GM21360 (cell line): ENCODE measurements at regions not wholly inside any gene's neighbourhood (a gene's known extent, or its start where the extent isn't known, plus 50 kb on each side); places are given as distances from the start of the nearest gene placed in this dataset.

Source experiments
- ATAC-seq: cut with Tn5 transposase; IDR thresholded peaks from one replicate; pipeline ENCODE4 v1.9.1; 2021; ENCODE audit warnings: mild to moderate bottlenecking, moderate library complexity; ENCODE audit not compliant: unreplicated experiment

DNA sequence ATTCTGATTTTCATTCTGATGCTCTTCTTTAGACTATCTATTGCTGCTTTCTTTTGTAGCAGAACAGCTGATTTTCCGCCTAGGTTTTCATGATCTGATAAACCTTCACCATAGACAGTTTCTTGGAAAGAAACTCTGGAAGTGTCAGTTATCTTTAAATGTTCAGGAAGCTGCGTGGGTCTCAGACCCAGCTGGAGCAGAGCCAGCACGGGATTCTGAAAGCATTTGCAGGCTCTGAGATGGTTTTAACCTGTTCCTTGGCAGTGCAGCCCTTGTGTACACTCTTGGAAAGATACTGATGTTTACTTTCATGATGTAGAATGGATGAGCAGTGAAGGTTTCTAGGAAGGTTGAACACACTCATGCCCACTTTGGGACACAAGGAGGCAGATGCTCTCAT, 178.0 kb upstream of the DMRT1 start:
- ATAC-seq = no peak

DNA sequence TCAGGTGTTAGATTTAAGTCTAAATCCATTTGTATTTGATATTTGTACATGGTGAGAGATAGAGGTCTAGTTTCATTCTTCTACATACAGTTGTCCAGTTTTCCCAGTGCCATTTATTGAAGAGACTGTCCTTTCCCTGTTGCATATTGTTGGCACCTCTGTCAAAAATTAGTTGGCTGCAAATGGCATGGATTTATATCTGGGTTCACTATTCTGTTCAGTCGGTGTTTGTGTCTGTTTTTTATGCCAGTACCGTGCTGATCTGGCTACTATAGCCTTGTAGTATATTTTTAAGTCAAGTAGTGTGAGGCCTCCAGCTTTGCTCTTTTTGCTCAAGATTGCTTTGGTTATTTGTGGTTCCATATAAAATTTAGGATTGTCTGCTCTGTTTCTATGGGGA, 176.2 kb upstream of the DMRT1 start:
- ATAC-seq = no peak

DNA sequence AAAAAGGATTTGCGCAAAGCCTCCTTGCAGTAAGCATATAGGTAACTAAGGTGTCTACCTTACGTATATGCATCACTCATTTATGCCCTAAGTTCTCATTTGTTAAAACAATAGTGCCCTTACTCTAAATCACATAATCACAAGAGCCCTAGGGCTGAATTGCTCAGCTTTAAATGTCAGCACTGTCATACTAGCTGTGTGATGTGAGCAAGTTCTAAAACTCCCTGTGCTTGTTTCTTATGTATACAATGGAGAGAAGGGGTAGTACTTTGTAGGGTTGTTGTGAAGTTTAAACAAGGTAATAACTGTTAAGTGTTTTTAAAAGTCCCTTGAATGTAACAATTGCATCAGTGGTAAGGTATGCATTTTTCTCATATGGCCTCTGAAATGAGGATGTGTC, 169.5 kb upstream of the DMRT1 start:
- ATAC-seq = no peak

DNA sequence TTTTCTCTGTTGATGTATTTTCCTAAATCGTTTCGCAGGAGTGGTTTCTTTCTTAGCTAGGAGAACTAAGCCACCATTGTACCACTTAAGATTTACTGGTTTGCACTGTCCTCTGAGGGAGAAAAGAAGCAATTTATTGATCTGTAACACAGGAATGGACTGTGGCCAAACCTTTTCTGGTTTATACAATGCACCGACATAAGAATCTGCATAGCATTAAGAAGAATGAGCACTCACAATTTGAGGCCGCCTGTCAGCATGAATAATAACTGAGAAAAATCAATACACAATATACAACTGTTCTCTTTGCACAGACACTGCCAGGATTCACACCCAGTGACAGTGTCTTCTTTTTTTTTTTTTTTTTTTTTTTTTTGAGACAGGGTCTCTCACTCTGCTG, 168.6 kb upstream of the DMRT1 start:
- ATAC-seq = no peak

DNA sequence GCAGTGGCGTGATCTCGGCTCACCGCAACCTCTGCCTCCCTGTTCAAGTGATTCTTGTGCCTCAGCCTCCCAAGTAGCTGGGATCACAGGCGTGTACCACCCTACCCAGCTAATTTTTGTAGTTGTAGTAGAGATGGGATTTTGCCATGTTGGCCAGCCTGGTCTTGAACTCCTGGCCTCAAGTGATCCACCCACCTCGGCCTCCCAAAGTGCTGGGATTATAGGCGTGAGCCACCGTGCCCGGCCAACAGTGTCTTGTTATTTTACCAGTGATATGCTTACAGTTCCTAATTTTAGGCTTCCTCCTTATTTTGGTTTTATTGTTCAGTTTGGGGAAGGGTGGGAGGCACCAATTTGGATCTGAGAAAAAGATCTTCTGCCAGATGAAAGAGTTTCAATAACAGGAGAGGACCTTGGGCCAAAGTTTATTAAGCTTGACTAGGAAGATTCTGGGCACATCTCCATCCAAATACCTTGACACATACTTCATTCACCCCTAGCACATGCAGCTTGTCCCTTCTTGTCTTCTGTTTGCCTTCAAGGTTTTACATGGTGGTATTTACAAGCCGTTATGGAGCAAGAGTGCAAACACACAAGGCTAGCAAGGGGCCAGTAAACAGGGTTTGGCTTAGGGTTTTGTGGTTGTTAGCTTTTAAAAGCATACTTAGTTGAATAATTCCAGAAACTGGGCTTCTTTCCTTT, 168.1 kb upstream of the DMRT1 start:
- no peak for ATAC-seq

DNA sequence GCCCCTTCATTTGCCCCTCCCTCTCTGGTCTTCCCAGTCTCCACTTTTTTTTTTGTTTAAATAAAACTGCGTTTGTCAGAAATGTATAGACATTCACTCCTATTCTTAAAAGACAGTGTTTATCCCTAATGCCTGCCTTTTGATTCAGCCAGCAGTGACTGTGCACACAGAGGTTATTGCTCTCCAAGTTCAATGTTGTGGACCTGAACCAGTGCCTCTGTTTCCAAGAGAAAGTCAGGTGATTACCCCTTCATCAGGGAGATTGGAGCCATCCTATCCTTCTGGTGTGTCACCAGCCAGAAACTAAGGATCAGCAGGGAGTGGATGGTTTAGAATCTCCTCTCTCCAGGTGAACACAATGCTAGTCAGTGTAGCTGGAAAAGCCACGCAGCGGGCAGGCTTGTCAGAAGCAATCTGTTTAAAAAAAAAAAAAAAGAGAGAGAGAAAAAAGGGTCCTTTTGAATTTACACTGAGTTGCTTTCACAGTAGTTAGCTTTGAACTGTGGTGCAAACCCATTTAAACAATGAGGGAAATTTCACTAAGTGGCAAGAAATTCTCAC, 167.5 kb upstream of the DMRT1 start:
- no peak for ATAC-seq

DNA sequence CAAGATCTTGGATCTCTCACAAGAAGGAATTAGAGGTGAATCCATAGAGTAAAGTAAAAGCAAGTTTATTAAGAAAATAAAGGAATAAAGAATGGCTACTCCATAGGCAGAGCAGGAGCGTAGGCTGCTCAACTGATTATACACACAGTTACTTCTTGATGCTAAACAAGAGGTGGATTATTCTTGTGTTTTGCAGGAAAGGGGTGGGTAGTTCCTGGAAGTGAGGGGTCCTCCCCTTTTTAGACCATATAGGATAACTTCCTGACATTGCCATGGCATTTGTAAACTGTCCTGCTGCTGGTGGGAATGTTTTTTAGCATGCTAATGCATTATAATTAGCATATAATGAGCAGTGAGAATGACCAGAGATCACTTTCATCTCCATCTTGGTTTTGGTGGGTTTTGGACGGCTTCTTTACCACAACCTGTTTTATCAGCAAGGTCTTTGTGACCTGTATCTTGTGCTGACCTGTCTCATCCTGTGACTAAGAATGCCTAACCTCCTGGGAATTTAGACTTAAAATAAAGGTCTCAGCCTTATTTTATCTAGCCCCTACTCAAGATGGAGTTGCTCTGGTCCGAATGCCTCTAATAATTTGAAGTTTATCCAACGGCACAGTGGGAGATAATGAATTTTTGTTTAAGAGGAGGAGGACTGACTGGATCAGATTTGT, 165.7 kb upstream of the DMRT1 start:
- no peak for ATAC-seq

DNA sequence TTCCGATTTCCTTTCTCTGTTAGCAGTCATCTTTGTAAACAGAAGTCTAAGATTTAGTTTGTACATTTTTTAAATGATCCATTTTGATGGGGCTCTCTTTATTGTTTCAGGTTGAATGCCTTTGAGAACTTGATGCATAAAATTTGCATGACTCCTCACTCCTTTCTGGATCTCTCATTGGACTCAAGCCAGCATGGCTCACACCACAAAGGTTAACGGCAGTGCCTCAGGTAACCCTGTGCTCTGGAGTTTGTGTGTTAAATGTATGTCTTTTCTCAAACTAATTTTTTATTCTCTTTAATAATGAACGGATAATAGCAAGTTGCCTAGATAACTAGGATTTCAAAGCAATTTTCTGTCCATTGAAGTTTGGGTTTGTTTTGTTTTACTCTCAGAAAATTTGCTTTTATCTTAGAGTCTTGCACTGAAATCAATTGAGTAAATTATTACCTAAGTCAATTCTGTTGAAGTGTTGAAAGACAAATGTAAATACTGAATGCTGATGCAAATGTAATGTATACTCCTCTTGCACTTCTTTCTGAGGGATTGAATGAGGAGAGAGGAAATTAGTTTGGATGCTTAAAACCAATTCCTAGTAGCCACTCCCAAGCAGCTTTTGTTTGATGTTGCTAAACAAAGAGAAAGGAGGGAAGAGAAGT, 164.6 kb upstream of the DMRT1 start:
- ATAC-seq = no peak

DNA sequence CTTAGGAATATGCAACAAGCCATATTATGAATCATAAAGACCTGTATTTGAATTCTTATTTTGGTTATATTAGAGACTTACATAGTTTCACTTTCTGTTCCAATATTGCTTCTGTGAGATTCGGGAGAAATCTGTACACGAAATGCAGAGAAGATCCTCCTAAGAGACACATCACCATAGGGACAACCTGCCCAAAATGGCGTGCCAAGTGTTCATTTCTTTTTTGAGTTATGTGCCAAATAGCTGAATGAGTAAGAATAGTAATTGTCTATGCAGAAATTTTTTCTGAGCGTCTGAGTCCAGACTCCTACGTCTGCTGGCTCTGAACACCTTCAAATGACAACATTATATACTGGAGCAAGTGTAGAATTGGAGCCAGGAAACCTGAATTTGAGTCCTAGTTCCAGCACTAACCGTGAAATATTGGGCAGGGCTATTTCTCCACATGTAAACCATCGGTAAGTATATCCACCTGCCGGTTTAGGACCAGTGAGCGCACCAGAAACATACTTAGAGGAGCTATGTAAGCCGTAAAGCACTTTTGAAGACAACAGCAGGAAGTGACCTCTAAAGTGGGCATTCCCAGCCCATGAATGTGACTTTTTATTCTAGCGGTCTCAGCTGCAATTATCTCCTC, 163.9 kb upstream of the DMRT1 start:
- no peak for ATAC-seq

DNA sequence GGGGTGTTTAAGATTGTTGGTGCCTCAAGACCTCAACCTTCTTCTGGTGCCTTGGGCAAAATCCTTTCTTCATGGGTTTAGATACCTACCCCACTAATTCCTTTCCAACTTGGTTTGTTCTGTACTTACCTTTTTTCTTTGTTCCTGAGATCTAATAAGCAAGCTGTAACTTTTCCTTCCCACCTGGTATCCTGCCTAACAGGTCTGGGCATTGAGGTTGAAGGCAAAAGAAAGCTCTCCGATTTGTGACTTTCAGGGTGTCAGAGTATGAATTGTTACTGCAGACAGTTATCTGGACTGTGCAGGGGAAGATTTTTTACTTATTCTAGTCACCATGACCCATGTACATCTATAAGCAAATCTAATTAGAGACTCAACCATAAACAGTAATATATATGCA, 162.6 kb upstream of the DMRT1 start:
- ATAC-seq = no peak

DNA sequence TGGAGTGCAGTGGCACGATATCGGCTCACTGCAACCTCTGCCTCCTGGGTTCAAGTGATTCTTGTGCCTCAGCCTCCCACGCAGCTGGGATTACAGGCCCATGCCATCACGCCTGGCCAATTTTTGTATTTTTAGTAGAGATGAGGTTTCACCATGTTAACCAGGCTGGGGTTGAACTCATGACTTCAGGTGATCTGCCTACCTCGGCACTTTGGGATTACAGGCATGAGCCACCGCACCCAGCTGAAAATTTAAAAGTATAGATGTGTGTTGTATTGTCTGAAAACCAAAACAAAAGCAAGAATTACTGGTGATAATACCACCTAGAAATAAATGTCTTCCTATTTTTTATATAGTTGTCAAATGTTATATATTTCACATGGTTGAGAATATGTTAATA, 162.0 kb upstream of the DMRT1 start:
- no peak for ATAC-seq

DNA sequence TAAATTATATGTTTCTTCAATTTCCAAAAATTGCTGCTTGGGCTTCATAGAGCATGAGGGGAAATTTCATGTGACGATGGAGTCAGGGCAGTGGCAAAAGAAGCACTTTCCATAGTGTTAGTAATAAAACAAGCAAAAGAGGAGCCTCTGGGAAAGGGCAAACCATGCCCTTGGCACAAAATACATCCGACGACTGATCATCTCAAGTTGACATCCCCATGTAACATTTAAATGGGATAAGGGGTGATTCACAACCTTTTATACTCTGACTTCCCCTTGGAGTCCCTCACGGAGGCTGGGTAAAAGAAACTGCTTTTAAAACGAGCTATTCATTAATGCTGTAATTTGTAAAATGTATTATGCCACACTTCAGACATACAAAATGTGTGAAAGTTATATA, 161.4 kb upstream of the DMRT1 start:
- ATAC-seq = no peak

DNA sequence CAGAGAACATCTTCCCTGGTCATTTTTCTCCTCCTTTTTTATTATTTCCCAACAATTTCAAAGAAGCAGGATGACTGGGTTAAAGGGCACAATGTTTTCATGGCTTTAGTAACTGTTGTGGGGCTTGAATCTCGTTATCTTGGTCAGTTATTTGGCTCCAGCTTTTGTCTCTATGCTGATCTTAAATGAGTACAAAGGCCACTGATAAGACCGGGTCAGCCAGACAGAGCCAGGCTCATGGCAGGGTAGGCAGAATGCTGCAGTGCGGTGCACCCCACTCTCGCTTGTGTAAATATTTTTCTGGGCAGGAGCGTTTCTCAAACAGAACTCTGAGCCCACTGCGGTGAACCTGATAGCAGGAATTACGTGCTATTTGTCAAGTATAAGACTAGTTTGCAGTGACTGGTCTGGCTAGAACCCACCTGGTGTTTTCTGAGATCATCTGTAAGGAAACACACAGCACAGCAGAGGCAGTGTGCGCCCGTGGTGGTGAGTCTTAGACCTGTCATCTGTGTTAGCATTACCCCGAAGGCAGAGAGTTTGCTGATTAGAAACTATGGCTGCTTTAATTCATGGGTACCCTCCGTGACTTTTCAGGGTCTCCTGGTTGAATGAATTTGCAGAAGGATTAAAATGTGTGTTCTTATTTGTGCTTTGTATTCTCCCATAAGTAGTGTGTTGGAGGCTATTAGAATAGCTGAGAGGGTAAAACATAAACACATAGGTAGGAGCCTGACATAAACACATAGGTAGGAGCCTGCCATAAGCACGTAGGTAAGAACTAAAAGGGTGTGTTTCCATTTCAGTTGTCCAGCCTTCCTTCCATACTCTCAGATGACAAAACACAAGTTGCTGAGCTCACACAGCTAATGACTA, 158.6 kb upstream of the DMRT1 start:
- ATAC-seq = no peak

DNA sequence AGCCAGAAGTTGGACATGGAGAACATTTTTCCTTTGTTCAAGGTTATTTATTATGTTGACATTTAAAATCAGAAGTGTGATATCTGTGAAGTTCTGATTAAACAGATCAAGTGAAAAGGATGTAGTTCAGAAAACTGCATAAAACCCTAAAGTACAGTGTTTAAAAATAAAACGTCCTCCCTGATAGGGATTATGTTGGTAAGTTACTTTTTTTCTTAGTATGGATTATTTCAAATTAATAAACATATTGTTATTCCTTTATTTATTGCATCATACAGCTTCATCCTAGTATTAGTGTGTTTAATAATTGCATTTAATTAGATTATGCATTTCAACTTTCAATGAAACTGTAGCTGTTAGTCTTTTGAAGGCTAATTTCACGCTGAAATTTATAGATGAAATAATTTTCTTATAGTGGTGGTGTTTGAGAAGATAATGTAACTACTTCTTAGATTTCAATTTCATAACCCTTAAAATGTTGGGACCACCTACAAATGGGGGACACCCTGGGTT, 157.9 kb upstream of the DMRT1 start:
- no peak for ATAC-seq

DNA sequence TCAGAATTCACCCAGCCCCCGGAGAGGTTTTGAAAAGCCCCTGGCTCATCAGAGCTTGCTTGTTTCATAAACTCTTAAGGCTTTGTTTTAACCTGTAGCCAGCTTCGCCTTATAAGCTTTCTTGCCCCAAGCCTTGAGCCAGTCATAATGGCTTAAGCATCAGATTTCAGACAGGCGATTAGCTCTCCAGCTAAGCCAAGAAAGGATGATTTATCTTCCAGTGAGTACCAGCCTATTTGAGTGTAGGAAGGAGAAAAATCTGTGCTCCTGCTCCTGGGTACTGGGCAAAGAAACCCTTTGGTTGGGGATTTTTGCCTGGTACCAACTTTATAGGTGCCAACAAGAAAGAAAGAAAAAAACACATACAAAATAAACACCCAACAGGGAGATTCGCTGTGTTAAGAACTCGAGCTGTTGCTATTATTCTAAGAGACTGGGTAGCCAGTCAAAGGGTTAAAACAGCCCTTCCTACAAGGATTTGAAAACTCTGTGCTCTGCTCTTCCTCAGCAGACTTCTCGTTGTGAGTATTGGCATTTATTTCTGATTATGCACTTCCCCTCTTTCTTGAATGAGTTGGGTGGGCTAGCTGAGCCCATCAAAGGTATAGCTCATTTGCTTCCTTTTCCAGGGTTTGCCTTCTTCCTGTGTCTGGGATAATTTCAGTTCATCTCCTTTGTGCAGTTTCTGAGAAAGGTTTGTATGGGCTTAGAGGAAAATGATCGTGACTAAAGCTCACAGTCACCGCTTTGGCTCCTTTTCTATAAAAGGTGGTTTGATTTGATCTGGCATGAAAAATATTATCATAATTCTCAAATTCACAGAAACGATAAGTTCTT, 157.2 kb upstream of the DMRT1 start:
- ATAC-seq = no peak

DNA sequence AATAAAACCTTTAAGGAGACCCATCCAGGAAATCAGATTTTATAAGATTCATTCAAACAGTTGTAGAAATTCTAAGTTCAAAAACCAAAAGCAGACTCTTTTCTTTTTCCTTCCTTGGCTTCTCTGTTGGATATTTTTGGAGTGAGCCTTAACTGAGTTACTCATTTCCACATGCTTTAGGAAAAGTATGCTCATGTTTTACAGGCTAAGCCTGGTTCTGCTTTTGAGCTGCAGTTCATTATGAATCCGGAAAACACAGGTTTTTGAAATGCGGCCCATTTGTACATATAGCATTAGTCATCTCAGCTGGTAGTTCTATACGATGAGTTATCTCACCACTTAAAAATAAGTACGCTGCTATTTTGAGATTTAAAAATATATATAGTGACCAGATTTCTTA, 156.6 kb upstream of the DMRT1 start:
- ATAC-seq = no peak

DNA sequence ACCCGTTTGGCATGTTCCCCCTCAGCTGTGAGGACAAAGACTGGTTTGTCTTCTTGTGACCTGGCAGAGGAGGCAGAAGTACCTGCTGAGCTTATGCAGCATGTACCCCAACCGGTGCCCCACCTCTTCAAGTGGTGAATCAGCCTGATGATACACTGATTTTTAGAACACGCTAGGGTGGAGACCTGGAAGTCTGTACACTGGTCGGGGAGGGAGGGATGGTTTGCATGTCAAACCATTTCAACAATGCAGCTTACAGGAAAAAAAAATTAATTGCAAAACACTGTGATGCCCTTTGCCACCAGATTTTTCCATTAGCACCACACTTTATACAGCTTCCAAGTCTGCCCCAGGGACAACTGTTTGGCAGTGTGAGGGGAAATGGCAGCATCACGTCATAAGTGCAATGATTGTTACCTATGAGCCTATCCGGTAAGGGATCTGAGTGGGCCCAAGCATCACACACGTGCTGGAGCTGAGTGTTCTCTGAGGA, 155.1 kb upstream of the DMRT1 start:
- ATAC-seq = no peak

DNA sequence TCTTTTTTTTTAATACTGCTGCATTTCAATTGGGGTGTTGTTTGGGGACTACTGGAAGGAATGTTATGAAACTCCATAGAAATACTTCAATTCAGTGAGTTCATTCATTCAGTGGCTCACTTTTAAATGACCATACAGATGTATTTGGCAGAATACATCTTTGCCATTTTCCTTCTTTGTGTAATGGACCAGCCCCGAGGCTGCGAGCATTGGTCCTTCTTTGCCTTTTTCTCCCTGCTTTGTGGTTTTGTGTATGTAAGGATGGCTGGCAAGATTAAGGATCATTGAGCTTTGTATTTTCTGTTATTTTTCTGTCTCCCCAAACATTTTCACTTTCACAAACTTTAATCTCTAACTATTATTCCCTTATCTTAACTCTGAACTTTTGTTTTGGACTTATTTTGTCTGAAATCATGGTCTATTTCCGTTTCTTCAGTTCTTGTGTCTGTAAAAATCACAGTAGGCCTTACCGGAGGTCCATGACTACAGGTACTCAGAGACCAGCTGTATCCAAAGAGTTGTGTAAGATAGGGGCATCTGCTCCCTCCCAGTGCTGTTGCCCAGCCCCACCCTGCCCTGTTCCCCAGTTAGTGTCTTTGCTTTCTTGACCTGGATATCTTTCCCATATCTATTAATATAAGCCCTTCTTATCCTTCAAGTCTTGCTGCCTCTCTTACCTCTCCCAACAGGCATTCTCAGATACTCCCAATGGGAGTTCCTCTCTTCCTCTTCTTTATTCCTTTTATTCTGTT, 154.3 kb upstream of the DMRT1 start:
- ATAC-seq = no peak

DNA sequence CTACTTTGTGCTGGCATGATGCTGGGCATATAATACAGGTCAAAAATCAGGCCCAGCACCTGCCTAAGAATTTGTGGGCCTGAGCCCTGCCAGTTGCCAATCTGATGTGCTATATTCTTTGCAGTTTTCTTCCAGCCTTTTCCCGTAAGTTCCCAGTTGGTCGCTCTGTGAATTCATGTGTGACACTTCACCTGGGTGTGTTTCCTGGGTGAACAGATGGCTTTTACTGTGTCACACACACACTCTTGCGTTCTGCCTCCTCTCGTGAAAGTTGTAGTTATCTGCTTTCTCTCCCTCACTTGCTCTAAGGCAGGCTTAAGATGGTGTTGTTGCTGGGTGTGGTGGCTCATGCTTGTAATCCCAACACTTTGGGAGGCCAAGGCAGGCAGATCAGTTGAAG, 153.5 kb upstream of the DMRT1 start:
- ATAC-seq = no peak
